GM19035 (cell line): ENCODE measurements at regions not wholly inside any gene's neighbourhood (a gene's known extent, or its start where the extent isn't known, plus 50 kb on each side); places are given as distances from the start of the nearest gene placed in this dataset.
"Not testable (repeated sequence)": the region's sequence is repeated elsewhere in the genome, so short reads cannot be mapped to it uniquely, and the experiment has no call there.

Experiments used
- ATAC-seq: cut with Tn5 transposase; IDR thresholded peaks from one replicate; pipeline ENCODE4 v1.9.1; 2021; ENCODE audit not compliant: unreplicated experiment

DNA sequence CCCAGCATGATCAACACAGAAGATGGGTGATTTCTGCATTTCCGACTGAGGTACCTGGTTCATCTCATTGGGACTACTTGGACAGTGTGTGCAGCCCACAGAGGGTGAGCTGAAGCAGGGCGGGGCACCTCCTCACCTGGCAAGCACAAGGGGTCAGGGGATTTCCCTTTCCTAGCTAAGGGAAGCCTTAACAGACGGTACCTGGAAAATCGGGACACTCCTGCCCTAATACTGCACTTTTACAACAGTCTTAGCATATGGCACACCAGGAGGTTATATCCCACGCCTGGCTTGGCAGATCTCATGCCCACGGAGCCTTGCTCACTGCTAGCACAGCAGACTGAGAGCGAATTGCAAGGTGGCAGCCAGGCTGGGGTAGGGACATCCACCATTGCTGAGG is 92.9 kb upstream of the GRID2 start:
- ATAC-seq: no peak

DNA sequence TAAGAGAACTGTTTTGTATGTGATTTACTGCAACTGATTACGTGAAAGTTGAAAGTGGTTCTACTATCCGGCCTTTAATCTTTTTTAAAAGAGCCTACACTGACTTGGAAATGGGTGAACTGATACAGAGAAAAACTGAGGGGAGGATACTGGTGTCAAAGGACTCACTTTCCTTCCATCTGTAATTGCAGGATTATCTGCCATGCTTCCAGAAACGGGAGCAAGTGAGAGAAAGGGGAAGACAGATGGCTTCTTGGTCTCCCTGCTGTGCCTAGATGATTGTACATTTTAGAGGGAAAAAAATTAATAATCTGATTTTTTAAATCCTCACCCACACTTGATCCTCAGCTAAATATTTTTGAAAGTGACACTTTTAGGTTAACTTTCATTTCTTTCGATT is 88.3 kb upstream of the GRID2 start:
- ATAC-seq: no peak

GRCh38 chr4:92231511-92231910 is 72.3 kb upstream of the GRID2 start:
- no peak for ATAC-seq

DNA sequence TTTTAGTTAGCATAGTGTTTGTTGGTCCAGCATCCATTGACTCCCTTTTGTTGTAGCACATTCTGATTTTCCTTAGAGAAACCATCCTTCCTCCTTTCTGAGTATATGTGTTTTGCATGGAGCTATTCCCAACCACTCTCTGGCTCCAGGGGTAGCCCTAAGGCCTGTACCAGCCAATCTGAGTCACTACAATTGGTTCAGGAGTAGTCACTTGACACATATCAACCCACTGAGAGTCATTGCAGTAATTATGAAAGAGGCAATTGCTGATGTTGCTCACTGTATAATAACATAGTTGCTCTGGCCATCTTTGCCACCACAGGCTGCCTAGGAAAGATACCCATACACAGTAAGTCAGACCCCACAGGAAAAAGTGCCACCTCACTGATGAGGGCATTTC is 71.2 kb upstream of the GRID2 start:
- ATAC-seq: no peak

DNA sequence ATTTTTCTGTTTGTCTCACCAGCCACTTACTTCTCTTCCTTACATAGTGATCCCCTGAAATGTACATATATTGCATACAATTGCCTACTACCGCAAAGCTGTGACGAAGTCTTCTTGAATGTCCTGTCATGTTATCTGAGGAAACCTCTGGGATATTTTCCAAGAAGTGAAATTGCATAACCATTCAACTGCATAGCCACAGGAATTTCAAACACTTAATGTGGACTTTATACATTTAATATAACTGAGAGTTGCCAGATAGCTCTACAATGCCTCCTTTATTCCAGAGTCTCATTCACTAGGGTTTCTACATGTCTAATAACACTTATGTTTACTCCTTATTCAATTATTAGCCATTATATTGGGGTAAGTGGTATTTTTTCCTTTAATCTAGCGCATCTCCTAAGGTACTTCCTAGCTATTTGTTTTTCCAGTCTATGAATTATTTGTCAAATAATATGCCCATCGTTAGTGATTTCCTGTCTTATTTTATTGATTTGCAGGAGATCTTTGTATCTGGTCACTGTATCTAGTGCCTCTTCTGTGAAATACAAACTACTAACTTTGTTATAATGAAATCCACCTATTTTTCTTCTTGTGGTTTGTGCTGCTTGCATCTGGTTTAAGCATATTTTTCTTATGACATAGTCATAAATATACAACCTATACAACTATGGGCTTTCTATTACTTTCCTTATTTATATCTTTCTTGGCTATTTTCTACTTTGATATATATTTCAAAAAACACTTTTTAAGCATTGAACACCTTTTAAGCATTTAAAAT is 69.2 kb upstream of the GRID2 start:
- no peak for ATAC-seq

DNA sequence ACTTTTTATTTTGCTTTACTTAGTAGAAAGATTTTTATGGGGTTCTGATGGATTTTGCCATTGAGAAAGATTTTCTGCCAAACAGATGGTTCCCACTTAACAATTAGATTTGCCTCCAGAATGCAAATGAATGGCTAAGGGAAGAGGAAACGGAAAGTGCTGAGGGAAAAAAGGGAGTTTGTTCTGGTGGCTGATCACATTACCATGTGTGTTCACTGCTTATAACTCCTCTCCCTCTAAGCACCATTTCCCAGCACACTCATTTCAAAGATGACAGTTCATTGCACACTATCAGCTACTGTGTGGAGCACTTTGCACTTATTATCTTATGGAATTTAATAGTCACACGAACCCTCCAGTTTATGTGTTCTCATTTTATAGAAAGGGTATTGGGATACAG is 68.0 kb upstream of the GRID2 start:
- no peak for ATAC-seq

GRCh38 chr4:92236877-92237276 is 66.9 kb upstream of the GRID2 start:
- ATAC-seq: no peak

- ATAC-seq: no peak
Observed at GRCh38 chr4:92237559-92237958, 66.2 kb upstream of the GRID2 start.

DNA sequence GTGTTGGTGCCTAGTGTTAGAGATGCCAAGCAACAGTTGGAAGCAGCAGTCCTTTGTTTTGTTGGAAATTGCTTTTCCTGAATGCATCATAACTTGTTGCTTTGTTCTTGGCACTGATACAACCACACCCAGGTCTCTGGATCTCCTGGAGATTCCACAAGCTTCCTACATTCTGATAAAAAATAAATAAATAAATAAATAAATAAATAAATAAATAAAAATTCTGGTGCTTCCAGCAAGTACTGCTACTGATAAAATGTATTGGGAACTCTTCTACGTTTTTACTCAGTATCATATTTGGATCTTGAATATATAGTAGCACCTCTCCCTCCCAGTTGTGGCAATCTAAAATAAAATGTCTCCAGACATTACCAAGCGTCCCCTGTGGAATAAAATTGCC is 62.7 kb upstream of the GRID2 start:
- ATAC-seq: no peak

DNA sequence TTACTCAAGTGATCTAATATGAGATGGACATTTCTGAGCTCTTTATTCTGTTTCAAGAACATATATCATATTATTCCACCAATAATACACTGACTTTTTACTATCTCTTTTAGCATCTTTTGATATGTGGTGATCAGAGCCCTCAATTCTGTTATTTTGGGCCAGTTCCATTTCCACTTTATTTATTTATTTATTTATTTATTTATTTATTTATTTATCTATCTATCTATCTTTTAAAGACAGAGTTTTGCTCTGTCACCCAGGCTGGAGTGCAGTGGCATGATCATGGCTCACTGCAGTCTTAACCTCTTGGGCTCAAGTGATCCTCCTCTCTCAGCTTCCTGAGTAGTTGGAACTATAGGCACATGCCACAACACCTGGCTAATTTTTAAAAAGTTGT is 57.4 kb upstream of the GRID2 start:
- no peak for ATAC-seq

- no peak for ATAC-seq
Observed at GRCh38 chr4:92249541-92249940, 54.2 kb upstream of the GRID2 start.

DNA sequence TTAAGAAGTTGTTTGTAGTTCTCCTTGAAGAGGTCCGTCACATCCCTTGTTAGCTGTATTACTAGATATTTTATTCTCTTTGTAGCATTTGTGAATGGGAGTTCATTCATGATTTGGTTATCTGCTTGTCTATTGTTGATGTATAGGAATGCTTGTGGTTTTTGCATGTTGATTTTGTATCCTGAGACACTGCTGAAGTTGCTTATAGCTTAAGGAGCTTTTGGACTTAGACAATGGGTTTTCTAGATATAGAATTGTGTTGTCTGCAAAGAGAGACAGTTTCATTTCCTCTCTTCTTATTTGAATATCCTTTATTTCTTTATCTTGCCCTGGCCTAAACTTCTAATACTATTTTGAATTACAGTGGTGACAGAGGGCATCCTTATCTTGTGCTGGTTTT is 52.1 kb upstream of the GRID2 start:
- no peak for ATAC-seq

DNA sequence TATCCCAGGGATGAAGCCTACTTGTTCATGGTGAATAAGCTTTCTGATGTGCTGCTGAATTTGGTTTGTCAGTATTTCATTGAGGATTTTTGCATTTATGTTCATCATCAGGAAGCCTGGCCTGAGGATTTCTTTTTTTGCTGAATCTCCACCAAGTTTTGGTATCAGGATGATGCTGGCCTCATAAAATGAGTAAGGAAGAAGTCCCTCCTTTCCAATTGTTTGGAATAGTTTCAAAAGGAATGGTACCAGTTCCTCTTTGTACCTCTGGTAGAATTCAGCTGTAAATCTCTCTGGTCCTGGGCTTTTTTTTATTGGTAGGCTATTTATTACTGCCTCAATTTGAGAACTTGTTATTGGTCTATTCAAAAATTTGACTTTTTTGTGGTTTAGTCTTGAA is 51.4 kb upstream of the GRID2 start:
- not testable (repeated sequence) for ATAC-seq

- ATAC-seq: no peak
Observed at GRCh38 chr4:92252846-92253245, 50.9 kb upstream of the GRID2 start.

DNA sequence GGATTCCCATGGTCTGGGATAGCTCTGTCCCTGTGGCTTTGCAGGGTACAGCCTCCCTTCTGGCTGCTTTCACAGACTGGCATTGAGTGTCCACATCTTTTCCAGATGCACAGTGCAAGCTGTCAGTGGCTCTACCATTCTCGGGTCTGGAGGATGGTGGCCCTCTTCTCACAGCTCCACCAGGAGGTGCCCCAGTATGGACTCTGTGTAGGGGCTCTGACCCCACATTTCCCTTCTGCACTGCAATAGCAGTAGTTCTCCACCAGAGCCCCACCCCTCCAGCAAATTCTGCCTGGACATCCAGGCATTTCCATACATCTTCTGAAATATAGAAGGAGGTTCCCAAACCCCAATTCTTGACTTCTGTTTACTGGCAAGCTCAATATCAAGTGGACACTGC is 50.2 kb upstream of the GRID2 start:
- ATAC-seq: no peak
